ENCODE measurements at regions not wholly inside any gene's neighbourhood (a gene's known extent, or its start where the extent isn't known, plus 50 kb on each side); places are given as distances from the start of the nearest gene placed in this dataset.

DNA sequence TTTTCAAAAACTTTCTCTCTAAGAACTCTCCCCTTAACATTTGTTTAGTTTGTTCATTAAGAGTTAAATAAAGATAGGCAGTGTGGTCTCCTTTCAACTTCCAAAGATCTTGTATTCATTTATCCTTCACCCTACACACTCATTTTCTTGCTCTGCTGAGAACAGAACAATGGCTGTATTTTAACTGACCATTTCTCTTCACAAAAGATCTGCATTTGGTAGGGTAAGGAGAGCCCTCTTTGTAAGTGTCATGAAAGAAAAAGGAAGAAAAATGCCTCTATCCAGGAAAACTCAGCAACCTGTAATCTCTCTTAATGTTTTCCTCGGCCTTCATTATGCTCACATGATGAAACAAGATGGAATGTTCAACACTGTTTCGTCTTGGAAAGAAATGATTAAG lies 193.7 kb upstream of the TLE4 start:
- TF ChIP-seq, protein P1, sequence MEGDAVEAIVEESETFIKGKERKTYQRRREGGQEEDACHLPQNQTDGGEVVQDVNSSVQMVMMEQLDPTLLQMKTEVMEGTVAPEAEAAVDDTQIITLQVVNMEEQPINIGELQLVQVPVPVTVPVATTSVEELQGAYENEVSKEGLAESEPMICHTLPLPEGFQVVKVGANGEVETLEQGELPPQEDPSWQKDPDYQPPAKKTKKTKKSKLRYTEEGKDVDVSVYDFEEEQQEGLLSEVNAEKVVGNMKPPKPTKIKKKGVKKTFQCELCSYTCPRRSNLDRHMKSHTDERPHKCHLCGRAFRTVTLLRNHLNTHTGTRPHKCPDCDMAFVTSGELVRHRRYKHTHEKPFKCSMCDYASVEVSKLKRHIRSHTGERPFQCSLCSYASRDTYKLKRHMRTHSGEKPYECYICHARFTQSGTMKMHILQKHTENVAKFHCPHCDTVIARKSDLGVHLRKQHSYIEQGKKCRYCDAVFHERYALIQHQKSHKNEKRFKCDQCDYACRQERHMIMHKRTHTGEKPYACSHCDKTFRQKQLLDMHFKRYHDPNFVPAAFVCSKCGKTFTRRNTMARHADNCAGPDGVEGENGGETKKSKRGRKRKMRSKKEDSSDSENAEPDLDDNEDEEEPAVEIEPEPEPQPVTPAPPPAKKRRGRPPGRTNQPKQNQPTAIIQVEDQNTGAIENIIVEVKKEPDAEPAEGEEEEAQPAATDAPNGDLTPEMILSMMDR (IDR thresholded peaks at IDR 0.05) = no peak
- no peak for TF ChIP-seq POLR2A (IDR thresholded peaks at IDR 0.05)
- no peak for TF ChIP-seq POLR2AphosphoS5 (IDR thresholded peaks at IDR 0.05)
